B cell (primary cell): ENCODE measurements at regions not wholly inside any gene's neighbourhood (a gene's known extent, or its start where the extent isn't known, plus 50 kb on each side); places are given as distances from the start of the nearest gene placed in this dataset.

Experiments
- ATAC-seq: fragments of 200-7000 bp; cut with Tn5 transposase; one replicate; pipeline ENCODE4 v1.10.0; 2021; ENCODE audit warnings: low read depth, mild to moderate bottlenecking, moderate number of reproducible peaks, moderate library complexity
- CTCF ChIA-PET: fragments of 350-600 bp; sonication (Branson Sonifier 250); formaldehyde crosslinking; loops from one replicate; lab custom pipeline; 2021; ENCODE audit warnings: antibody characterized with exemption, inconsistent platforms; lab: Charles Lee
- POLR2A ChIA-PET: fragments of 350-600 bp; sonication (Branson Sonifier 250); formaldehyde crosslinking; loops from one replicate; lab custom pipeline; 2021; ENCODE audit warnings: antibody characterized with exemption; lab: Charles Lee
- DNase-seq: peaks from one replicate; pipeline ENCODE4 v3.0.0; 2013
- H2AFZ ChIP-seq: 2 replicates; pipeline ENCODE4 v1.6.1; 2012; ENCODE audit warnings: mild to moderate bottlenecking, low read depth, low read length; ENCODE audit not compliant: insufficient read depth, poor library complexity, severe bottlenecking
- H3K27ac ChIP-seq, 2 donors: 1 replicate in 1 of 2; 2 replicates in 1 of 2; pipeline ENCODE4 v1.5.1; 2012 to 2013; ENCODE audit warnings: low read length in 2 of 2, mild to moderate bottlenecking in 2 of 2, moderate library complexity in 1 of 2
- H3K27me3 ChIP-seq, 4 experiments: fragments of 200-600 bp in 1 of 4; sonication (generic) in 1 of 4; replicated peaks in 1 of 4; 1 replicate in 2 of 4; 2 replicates in 2 of 4; pipeline versions ENCODE4 v1.6.1 to v1.7.0; 2013 to 2016; ENCODE audit warnings: low read length in 3 of 4, mild to moderate bottlenecking in 2 of 4, mixed read lengths in 1 of 4, moderate library complexity in 1 of 4; ENCODE audit not compliant: insufficient read depth in 4 of 4, control insufficient read depth in 3 of 4; ENCODE audit errors: control extremely low read depth in 1 of 4
- H3K36me3 ChIP-seq, 2 experiments: replicated peaks in 1 of 2; 1 replicate in 1 of 2; 2 replicates in 1 of 2; pipeline versions ENCODE4 v1.6.1 to v1.7.1; 2013; ENCODE audit warnings: low read length in 1 of 2; ENCODE audit not compliant: insufficient read depth in 2 of 2, control insufficient read depth in 1 of 2; ENCODE audit errors: control extremely low read depth in 1 of 2, extremely low read depth in 1 of 2
- H3K4me1 ChIP-seq, 2 donors: fragments of 200-600 bp in 1 of 2; sonication (generic) in 1 of 2; 1 replicate in 1 of 2; 2 replicates in 1 of 2; pipeline versions ENCODE4 v1.5.1 to v1.6.1; 2013 to 2017; ENCODE audit warnings: low read length in 2 of 2; ENCODE audit not compliant: control insufficient read depth in 2 of 2, insufficient read depth in 2 of 2
- H3K4me2 ChIP-seq: replicated peaks from 2 replicates; pipeline ENCODE3; 2012; ENCODE audit warnings: mild to moderate bottlenecking, low read depth, low read length; ENCODE audit not compliant: poor library complexity, severe bottlenecking
- H3K4me3 ChIP-seq, 5 experiments: fragments of 200-600 bp in 1 of 5; sonication (generic) in 1 of 5; 1 replicate in 3 of 5; 2 replicates in 2 of 5; pipeline versions ENCODE4 v1.5.1 to v1.7.0; 2011 to 2016; ENCODE audit warnings: low read length in 4 of 5, mild to moderate bottlenecking in 4 of 5, low read depth in 2 of 5, control low read depth in 1 of 5, moderate library complexity in 1 of 5; ENCODE audit not compliant: insufficient read depth in 1 of 5; ENCODE audit errors: control extremely low read depth in 1 of 5, extremely low read depth in 1 of 5
- H3K79me2 ChIP-seq: fragments of 200-600 bp; sonication (generic); one replicate; pipeline ENCODE4 v1.6.0; 2016; ENCODE audit warnings: low read length; ENCODE audit not compliant: control insufficient read depth, insufficient read depth
- H3K9ac ChIP-seq: fragments of 200-600 bp; sonication (generic); 2 replicates; pipeline ENCODE4 v1.6.1; 2017; ENCODE audit warnings: mild to moderate bottlenecking, low read length, moderate library complexity
- H3K9me3 ChIP-seq, 3 donors: one replicate each; pipeline versions ENCODE4 v1.6.1 to v1.7.1; 2013; ENCODE audit warnings: low read length in 2 of 3; ENCODE audit not compliant: control insufficient read depth in 2 of 3, insufficient read depth in 1 of 3; ENCODE audit errors: control extremely low read depth in 1 of 3
- H4K20me1 ChIP-seq: 2 replicates; pipeline ENCODE4 v1.6.0; 2012; ENCODE audit warnings: mild to moderate bottlenecking, low read length; ENCODE audit not compliant: insufficient read depth, control insufficient read depth, poor library complexity, severe bottlenecking
- H3K27ac Mint-ChIP-seq: one replicate; pipeline ENCODE4 v1.8.0; 2021; ENCODE audit warnings: mixed read lengths
- H3K27me3 Mint-ChIP-seq: one replicate; pipeline ENCODE4 v1.8.0; 2021; ENCODE audit warnings: mixed read lengths
- H3K4me1 Mint-ChIP-seq: one replicate; pipeline ENCODE4 v1.8.0; 2021; ENCODE audit warnings: mixed read lengths
- H3K4me3 Mint-ChIP-seq: one replicate; pipeline ENCODE4 v1.8.0; 2021; ENCODE audit warnings: mixed read lengths
- H3K9me3 Mint-ChIP-seq: one replicate; pipeline ENCODE4 v1.8.0; 2022; ENCODE audit warnings: mixed read lengths; ENCODE audit not compliant: insufficient read depth
- EZH2 ChIP-seq: IDR thresholded peaks from 2 replicates; pipeline ENCODE4 v1.6.1; 2012; ENCODE audit warnings: borderline replicate concordance, low read depth, mild to moderate bottlenecking, moderate library complexity, low read length; ENCODE audit not compliant: insufficient read depth, poor library complexity, severe bottlenecking
- whole genome bisulfite sequencing: methylation state at CpG from one replicate; pipeline ENCODE4 v1.1.5; 2013; ENCODE audit warnings: missing lambda C conversion rate; ENCODE audit not compliant: insufficient coverage; 5-methylcytosine and 5-hydroxymethylcytosine counted together
- intact Hi-C: fragments of 100-400 bp; cut with micrococcal nuclease; formaldehyde crosslinking; loops from one replicate; pipeline ENCODE4 v1.10.0; 2022
- TF ChIP-seq, protein P1 (sequence below): fragments of 200-600 bp; IDR thresholded peaks from one replicate; pipeline ENCODE4 v1.8.0; 2022; ENCODE audit warnings: antibody characterized with exemption, mild to moderate bottlenecking

DNA sequence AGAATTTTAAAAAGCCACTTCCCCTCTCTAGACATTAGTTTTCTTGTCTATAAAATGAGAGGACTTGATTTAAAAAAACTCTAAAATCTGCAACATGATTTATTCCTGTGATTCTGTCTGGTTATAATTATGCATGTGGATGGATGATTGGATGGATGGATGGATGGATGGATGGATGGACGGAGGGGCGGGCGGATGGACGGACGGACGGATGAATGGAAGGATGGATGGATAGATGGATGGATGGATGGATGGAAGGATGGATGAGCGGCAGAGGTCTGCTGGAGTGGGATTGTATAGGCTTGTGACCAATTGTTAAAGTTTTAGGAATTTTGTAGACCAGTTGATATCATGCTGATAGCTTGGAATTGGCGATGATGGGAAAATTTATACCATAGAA is 135.2 kb upstream of the TIAM1 start:
- Mint-ChIP-seq H3K27me3 (no peaks in the 10 kb centered on the region), H3K27ac (no peak overlapping the region)
- WGBS, result 100% methylated on average over 4 of the region's 8 CpGs

GRCh38 chr21:31476263-31477022 is 132.4 kb upstream of the TIAM1 start:
- no peak for ATAC-seq
- Histone ChIP-seq H3K9ac (no peak overlapping the region), H3K36me3 (no peaks in the 10 kb centered on the region), H2AFZ (no peak overlapping the region), H3K4me2 (no peak overlapping the region), H3K27ac (no peak overlapping the region), H4K20me1 (no peaks in the 10 kb centered on the region), H3K4me3 (no peak overlapping the region), H3K79me2 (no peaks in the 10 kb centered on the region), H3K9me3 (peaks cover 0 to 18% (median 9%) of the 10 kb centered on the region in 3 donors), H3K27me3 (no peaks in the 10 kb centered on the region), H3K4me1 (no peaks in the 10 kb centered on the region)
- no peak overlapping the region for H3K27ac Mint-ChIP-seq
- ChIA-PET POLR2A (no interaction called here), CTCF (no interaction called here)
- intact Hi-C loops, result no loop called here
- no peaks in the 10 kb centered on the region for H3K9me3 Mint-ChIP-seq
- H3K27me3 Mint-ChIP-seq, result no peaks in the 10 kb centered on the region
- no peak overlapping the region for H3K4me3 Mint-ChIP-seq
- 89% methylated on average over 7 of the region's 11 CpGs for WGBS
- no peak for DNase-seq
- TF ChIP-seq, protein P1, sequence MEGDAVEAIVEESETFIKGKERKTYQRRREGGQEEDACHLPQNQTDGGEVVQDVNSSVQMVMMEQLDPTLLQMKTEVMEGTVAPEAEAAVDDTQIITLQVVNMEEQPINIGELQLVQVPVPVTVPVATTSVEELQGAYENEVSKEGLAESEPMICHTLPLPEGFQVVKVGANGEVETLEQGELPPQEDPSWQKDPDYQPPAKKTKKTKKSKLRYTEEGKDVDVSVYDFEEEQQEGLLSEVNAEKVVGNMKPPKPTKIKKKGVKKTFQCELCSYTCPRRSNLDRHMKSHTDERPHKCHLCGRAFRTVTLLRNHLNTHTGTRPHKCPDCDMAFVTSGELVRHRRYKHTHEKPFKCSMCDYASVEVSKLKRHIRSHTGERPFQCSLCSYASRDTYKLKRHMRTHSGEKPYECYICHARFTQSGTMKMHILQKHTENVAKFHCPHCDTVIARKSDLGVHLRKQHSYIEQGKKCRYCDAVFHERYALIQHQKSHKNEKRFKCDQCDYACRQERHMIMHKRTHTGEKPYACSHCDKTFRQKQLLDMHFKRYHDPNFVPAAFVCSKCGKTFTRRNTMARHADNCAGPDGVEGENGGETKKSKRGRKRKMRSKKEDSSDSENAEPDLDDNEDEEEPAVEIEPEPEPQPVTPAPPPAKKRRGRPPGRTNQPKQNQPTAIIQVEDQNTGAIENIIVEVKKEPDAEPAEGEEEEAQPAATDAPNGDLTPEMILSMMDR, result no peak
- no peak for TF ChIP-seq EZH2
- no peaks in the 10 kb centered on the region for H3K4me1 Mint-ChIP-seq

More for the DNA sequence above, 135.2 kb upstream of the TIAM1 start:
- no peak overlapping the region for H2AFZ ChIP-seq
- no peaks in the 10 kb centered on the region for H4K20me1 ChIP-seq
- intact Hi-C loops, result no loop called here
- H3K9me3 ChIP-seq, result peaks cover 0 to 28% (median 9%) of the 10 kb centered on the region in 3 donors
- H3K4me3 ChIP-seq, result no peak overlapping the region
- ATAC-seq, result no peak
- Mint-ChIP-seq H3K9me3 (no peaks in the 10 kb centered on the region), H3K4me1 (no peaks in the 10 kb centered on the region), H3K4me3 (no peak overlapping the region)
- H3K4me2 ChIP-seq, result no peak overlapping the region
- H3K79me2 ChIP-seq, result no peaks in the 10 kb centered on the region
- H3K4me1 ChIP-seq, result no peaks in the 10 kb centered on the region
- ChIA-PET POLR2A (no interaction called here), CTCF (no interaction called here)
- TF ChIP-seq EZH2, result no peak
- TF ChIP-seq, protein P1, result no peak
- DNase-seq, result no peak
- no peak overlapping the region for H3K27ac ChIP-seq
- H3K27me3 ChIP-seq, result no peaks in the 10 kb centered on the region
- no peak overlapping the region for H3K9ac ChIP-seq
- no peaks in the 10 kb centered on the region for H3K36me3 ChIP-seq
